Stomach (tissue), 8 donors: ENCODE measurements at regions not wholly inside any gene's neighbourhood (a gene's known extent, or its start where the extent isn't known, plus 50 kb on each side); places are given as distances from the start of the nearest gene placed in this dataset.

Source experiments
- DNase-seq, 2 donors: peaks; one replicate each; pipeline versions ENCODE4 v3.0.0 to v3.0.0-alpha.2; 2013 to 2019
- H3K27ac ChIP-seq, 5 donors: fragments of 200-600 bp in 4 of 5; sonication (generic) in 4 of 5; one replicate each; pipeline ENCODE4 v1.5.1; 2013 to 2019; ENCODE audit warnings: mild to moderate bottlenecking in 1 of 5, moderate library complexity in 1 of 5
- H3K27me3 ChIP-seq, 3 donors: fragments of 200-600 bp; sonication (generic); one replicate each; pipeline ENCODE4 v1.5.1; 2017 to 2019; ENCODE audit warnings: mixed run types in 1 of 3
- H3K36me3 ChIP-seq, 4 donors: fragments of 200-600 bp; sonication (generic); 1 replicate in 3 of 4; 2 replicates in 1 of 4; pipeline ENCODE4 v1.5.1; 2016 to 2019
- H3K4me1 ChIP-seq, 4 donors: fragments of 200-600 bp; sonication (generic); one replicate each; pipeline ENCODE4 v1.5.1; 2016 to 2019
- H3K4me3 ChIP-seq, 4 donors: fragments of 200-600 bp; sonication (generic) in 3 of 4; one replicate each; pipeline ENCODE4 v1.5.1; 2016 to 2019; ENCODE audit warnings: mild to moderate bottlenecking in 1 of 4
- H3K9me3 ChIP-seq, 4 donors: fragments of 200-600 bp; sonication (generic); one replicate each; pipeline ENCODE4 v1.5.1; 2016 to 2019
- EP300 ChIP-seq: sonication (generic); formaldehyde crosslinking; IDR thresholded peaks from one replicate; pipeline ENCODE4 v1.6.1; 2017; ENCODE audit warnings: antibody characterized with exemption
- POLR2A ChIP-seq, 4 donors: fragments of 450-650 bp; IDR thresholded peaks; one replicate each; pipeline ENCODE4 v1.6.1; 2016; ENCODE audit warnings: antibody characterized with exemption in 4 of 4, control low read depth in 2 of 4, mild to moderate bottlenecking in 1 of 4, moderate library complexity in 1 of 4
- POLR2AphosphoS5 ChIP-seq, 3 donors: sonication (generic); formaldehyde crosslinking; IDR thresholded peaks; one replicate each; pipeline ENCODE4 v1.6.1; 2016; ENCODE audit warnings: antibody characterized with exemption in 3 of 3
- WGBS, 5 donors: extraction: QIAGEN DNeasy Blood & Tissue Kit in 3 of 5; methylation state at CpG; one replicate each; pipeline versions ENCODE4 v1.1.5 to v1.1.7; 2013 to 2018; 5-methylcytosine and 5-hydroxymethylcytosine counted together
- intact Hi-C: fragments of 100-400 bp; cut with DNase I; formaldehyde crosslinking; loops from one replicate; pipeline ENCODE4 v1.15.1; 2023; ENCODE audit warnings: low total_unique reads
- TF ChIP-seq, protein P1 (sequence below), 7 experiments: fragments of 450-650 bp in 4 of 7; fragments of 200-600 bp in 3 of 7; sonication (generic) in 3 of 7; IDR thresholded peaks; one replicate each; pipeline ENCODE4 v1.5.1; 2016 to 2019; ENCODE audit warnings: antibody characterized with exemption in 7 of 7, control low read depth in 2 of 7, mild to moderate bottlenecking in 1 of 7
- donor health status: healthy with polysubstance abuse.
- donor health status: Bipolar disorder and iron deficiency.
- donor health status: healthy.

DNA sequence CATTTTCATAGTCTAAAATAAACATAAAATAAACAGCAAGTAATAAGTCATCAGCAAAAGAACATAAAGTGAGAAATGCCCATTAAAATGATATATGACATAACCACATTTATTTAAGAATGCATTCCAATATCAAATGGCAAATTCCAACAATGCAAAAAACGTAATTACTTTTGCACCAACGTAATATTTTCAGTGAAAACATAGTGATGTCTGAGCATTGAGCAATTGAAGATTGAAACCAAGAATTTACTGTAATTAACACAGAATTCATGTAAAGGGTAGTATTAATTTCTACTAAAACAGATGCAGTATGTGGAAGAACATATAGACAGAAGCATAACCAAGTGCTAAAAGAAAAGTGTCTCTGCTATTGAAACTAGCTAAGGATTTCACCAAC is 123.0 kb upstream of the TNS3 start:
- intact Hi-C loops = no loop called here
- no peak for DNase-seq
- Histone ChIP-seq H3K4me3 (no peak overlapping the region), H3K36me3 (no peaks in the 10 kb centered on the region), H3K4me1 (peaks cover 0 to 7% (median 3%) of the 10 kb centered on the region in 4 donors), H3K27me3 (no peaks in the 10 kb centered on the region), H3K9me3 (no peaks in the 10 kb centered on the region), H3K27ac (no peak overlapping the region)
- WGBS, 5 donors = 78 to 92% (median 87%) methylated on average over 2 of the region's 2 CpGs
- TF ChIP-seq, protein P1, sequence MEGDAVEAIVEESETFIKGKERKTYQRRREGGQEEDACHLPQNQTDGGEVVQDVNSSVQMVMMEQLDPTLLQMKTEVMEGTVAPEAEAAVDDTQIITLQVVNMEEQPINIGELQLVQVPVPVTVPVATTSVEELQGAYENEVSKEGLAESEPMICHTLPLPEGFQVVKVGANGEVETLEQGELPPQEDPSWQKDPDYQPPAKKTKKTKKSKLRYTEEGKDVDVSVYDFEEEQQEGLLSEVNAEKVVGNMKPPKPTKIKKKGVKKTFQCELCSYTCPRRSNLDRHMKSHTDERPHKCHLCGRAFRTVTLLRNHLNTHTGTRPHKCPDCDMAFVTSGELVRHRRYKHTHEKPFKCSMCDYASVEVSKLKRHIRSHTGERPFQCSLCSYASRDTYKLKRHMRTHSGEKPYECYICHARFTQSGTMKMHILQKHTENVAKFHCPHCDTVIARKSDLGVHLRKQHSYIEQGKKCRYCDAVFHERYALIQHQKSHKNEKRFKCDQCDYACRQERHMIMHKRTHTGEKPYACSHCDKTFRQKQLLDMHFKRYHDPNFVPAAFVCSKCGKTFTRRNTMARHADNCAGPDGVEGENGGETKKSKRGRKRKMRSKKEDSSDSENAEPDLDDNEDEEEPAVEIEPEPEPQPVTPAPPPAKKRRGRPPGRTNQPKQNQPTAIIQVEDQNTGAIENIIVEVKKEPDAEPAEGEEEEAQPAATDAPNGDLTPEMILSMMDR (IDR thresholded peaks at IDR 0.05) = no peak
- no peak for TF ChIP-seq POLR2A (IDR thresholded peaks at IDR 0.05)
- TF ChIP-seq EP300 = no peak
- no peak for TF ChIP-seq POLR2AphosphoS5 (IDR thresholded peaks at IDR 0.05)

DNA sequence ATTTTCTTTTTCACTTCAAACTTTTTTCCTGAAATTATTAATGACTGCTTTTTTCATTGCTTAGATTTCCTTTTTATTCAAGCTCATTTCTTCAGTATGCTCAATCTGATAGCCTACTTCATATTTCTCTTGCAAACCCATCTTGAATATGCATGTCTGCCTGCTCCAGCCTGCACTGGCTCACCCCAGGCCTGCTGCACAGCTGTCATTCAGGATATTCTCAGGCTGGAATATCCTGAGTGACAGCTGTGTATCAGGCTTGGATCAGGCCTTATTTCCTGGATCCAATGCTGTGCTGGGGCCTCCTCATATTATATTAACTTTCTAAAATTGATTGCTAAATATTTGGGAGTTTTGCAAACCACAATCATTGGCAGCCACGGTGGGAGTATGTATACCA is 120.2 kb upstream of the TNS3 start:
- Histone ChIP-seq H3K4me3 (no peak overlapping the region), H3K9me3 (no peaks in the 10 kb centered on the region), H3K27me3 (no peaks in the 10 kb centered on the region), H3K4me1 (no peaks in the 10 kb centered on the region), H3K36me3 (no peaks in the 10 kb centered on the region), H3K27ac (no peak overlapping the region)
- TF ChIP-seq EP300 (no peak), POLR2A (IDR thresholded peaks at IDR 0.05) (no peak), POLR2AphosphoS5 (IDR thresholded peaks at IDR 0.05) (no peak)
- TF ChIP-seq, protein P1 (IDR thresholded peaks at IDR 0.05) = no peak
- 57 to 80% (median 74%) methylated on average over 1 of the region's 1 CpG for WGBS, 5 donors
- DNase-seq = no peak
- intact Hi-C loops = no loop called here

DNA sequence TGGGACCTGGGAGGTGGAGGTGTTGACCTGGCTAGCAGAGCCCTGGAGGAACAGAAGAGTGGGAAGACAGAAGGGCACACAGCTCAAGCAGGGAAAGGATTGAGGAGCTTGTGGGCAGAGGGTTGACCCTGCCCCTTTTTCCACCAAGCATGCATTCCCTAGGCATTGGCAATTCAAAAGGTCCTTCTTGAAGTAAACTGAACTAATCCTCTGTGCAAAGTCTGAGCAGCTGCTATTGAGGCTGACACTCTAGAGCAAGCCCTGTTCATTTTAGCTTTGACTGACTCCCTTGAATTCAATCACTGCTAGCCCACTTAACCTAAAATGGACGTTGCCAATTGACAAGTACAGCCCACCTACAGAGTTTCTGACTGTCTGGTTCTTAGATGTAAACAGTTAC is 116.5 kb upstream of the TNS3 start:
- Histone ChIP-seq H3K36me3 (no peaks in the 10 kb centered on the region), H3K27me3 (no peaks in the 10 kb centered on the region), H3K4me3 (no peak overlapping the region), H3K9me3 (no peaks in the 10 kb centered on the region), H3K27ac (no peak overlapping the region), H3K4me1 (peaks cover 0 to 2% (median 0%) of the 10 kb centered on the region in 4 donors)
- DNase-seq = no peak
- intact Hi-C loops = no loop called here
- TF ChIP-seq, protein P1 (IDR thresholded peaks at IDR 0.05) = no peak
- no peak for TF ChIP-seq POLR2AphosphoS5 (IDR thresholded peaks at IDR 0.05)
- TF ChIP-seq EP300 = no peak
- no peak for TF ChIP-seq POLR2A (IDR thresholded peaks at IDR 0.05)
- 33 to 44% (median 37%) methylated on average over 1 of the region's 1 CpG for WGBS, 5 donors

DNA sequence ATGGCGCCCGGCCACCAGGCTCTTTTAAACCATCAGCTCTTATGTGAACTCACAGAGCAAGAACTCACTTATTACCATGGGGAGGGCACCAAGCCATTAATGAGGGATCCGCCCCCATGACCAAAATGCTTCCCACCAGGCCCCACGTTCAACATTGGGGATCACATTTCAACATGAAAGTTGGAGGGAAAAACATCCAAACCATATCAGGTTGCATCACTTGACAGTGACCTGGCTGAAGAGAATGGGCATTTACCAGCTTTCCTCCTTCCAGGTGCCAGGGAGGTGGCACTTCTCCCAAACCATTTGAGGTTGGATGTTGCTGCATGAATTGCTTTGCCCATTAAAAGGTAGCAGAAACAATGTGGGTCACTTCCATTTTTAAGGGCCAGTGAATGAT is 115.6 kb upstream of the TNS3 start:
- DNase-seq = no peak
- no peaks in the 10 kb centered on the region for H3K36me3 ChIP-seq
- no peak overlapping the region for H3K4me3 ChIP-seq
- H3K27me3 ChIP-seq = no peaks in the 10 kb centered on the region
- peaks cover 0 to 5% (median 0%) of the 10 kb centered on the region in 4 donors for H3K4me1 ChIP-seq
- intact Hi-C loops = no loop called here
- H3K27ac ChIP-seq = no peak overlapping the region
- 81 to 88% (median 84%) methylated on average over 4 of the region's 4 CpGs for WGBS, 5 donors
- no peaks in the 10 kb centered on the region for H3K9me3 ChIP-seq
- TF ChIP-seq, protein P1 (IDR thresholded peaks at IDR 0.05) = no peak
- TF ChIP-seq POLR2A (IDR thresholded peaks at IDR 0.05) (no peak), EP300 (no peak), POLR2AphosphoS5 (IDR thresholded peaks at IDR 0.05) (no peak)
